Embryonic facial prominence (tissue), 1 donor: ENCODE measurements at regions not wholly inside any gene's neighbourhood (a gene's known extent, or its start where the extent isn't known, plus 50 kb on each side); places are given as distances from the start of the nearest gene placed in this dataset.

Experiments
- DNase-seq: peaks from one replicate; pipeline ENCODE4 v3.0.0-alpha.2; 2016; ENCODE audit errors: extremely low spot score

DNA sequence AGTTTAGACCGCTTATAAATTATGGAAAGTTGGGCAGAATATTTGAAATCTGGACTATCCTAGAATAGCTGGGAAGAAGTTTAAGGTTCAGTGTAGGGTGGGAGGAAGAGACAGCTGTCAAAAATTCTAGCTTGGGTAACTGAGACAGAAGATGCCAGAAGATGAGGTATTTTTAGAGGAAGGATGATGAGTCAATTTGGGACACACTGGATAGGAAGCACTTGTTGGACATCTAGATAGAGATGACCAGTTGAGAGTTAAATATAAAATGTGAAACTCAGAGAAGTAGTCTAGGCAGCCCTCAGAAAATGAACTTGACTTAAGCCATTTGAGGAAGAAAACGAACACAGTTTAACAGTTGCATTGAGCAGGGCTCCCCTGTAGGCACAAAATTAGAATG lies 137.9 kb upstream of the MAP9 start:
- DNase-seq, result no peak

- no peak for DNase-seq
Observed at GRCh38 chr4:155512817-155513216, 136.1 kb upstream of the MAP9 start.

DNA sequence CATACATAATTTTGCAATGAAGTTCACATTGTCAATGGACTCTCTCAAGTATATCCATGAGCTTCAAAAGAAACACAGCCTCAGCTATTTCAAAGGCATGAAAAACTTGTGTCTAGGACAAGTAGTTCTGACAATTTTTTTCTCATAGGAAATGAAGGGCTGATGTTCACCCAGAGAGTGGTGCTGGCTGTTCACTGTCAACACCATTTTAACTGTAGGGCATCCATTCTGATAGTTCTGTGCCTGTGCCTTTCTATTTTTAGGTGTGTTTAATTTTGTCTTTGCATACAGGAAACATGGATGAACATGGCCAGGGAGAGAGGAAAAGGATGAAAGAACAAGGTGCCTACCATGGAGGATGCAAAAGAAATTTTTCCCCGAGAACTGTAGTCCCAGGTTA lies 135.3 kb upstream of the MAP9 start:
- DNase-seq, result no peak

- no peak for DNase-seq
Observed at GRCh38 chr4:155510771-155511170, 134.0 kb upstream of the MAP9 start.

DNA sequence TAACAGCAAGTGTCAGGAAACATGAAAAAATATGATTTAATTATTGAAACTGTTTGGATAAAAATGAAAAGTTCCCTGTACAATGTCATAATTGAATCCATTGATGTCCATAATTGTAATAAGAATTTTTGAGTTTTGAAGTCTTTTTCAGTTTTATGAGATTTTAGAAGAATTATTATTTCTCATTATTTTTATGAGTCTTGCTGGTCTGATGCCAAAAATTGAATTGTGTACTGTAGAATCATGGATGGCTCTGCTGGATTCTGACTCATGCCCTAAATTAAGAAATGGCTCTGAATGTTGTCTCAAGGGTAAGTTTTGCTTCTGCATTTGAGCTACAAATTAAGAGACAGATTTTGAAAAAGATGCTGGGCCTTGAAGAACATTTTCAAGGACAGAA lies 132.8 kb upstream of the MAP9 start:
- DNase-seq, result no peak

DNA sequence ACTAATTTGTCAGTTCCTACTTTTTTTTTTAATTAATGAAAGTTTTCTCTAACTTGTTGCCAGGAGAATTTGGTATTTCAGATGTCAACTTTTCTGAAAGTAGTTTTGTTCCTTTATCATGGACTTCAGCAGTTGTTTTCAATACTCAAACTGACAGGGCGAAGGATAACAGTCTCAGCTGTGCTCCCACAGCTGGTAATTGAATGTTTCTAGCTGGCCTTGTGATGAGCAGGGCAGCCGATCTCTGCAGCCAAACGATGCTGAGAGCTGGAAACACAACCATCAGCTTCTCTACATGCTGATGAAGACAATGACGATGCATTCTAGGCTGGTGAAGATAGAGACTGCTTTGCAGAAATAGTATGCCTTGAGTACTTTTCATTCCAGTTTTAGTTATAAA lies 130.0 kb upstream of the MAP9 start:
- DNase-seq, result no peak

GRCh38 chr4:155505321-155505720 lies 128.6 kb upstream of the MAP9 start:
- DNase-seq, result no peak

GRCh38 chr4:155497306-155497705 lies 120.5 kb upstream of the MAP9 start:
- no peak for DNase-seq

DNA sequence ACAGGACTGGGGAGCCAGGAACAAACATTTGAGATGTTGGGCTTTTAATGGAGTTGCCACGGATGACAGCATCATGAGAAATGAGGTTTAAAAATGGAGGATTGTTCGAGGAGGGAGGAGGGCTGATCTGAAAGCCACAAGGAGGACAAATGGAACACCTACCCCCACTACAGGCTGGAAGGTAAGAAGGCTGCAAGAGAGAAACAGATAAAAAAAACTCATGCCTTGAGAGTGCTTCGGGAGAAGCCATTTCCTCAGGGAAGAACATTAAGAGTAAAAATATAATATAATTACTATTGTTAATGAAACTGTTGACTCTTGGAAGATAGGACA lies 119.5 kb upstream of the MAP9 start:
- no peak for DNase-seq

DNA sequence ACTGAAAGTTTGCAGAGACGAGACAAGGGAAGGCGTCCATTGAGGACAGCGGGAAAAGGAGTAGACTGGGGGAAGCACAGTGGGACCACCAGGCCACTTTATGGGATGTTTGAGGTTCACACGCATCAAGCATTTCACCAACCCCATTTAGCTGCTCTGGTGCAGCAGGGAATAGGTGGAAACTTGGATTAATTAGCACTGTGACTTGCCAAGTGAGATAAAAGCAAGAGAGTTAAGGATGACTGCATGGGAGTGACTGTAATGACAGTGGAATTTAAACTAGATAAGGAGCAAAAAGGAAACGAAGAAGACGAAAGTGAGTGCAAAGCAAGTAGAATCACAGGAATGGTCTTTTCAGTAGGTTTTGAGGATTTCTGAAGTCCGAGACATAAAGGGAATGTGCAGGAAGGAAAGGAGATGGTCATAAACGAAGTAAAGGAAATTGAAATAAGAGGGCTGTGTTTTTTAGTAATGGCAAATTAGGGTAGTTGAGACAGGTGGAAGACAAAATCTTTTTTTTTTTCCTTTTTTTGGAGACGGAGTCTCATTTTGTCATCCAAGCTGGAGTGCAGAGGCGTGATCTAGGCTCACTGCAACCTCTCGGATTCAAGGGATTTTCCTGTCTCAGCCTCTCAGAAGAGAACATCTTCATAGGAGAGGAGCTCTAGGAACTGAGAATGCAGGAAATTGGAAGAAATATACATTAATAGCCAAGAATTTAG lies 119.0 kb upstream of the MAP9 start:
- no peak for DNase-seq

DNA sequence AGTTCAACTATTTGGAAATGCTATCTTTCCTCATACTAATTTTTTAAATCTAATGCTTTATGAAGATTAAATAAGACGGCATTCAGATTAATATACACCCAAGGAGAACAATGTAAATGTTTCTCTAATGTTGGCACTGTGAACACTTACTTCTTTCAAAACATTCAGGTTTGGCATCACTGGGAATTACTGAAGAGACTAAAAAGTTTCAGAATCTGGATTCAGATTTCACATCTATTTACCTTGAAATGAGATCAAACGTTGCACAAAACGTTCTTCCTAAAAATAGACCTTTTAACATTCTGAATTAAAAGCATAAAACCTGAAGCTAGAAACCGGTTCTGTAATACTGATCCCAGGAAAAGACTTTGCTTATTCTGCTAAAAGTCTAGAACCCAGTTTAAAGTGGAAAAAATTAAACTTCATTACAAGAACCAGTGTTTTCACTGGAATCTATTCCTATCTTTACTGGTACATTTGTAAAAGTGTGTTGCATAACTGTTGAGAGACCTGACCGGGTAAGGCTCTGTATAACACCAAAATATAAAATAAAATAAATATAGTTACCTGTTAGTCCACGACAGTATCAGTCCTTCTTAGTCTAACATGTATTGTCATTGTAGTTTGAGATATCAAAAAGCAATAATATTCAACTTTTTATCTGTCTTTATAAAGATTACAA lies 117.4 kb upstream of the MAP9 start:
- no peak for DNase-seq

GRCh38 chr4:155491336-155492120 lies 114.8 kb upstream of the MAP9 start:
- DNase-seq, result no peak

DNA sequence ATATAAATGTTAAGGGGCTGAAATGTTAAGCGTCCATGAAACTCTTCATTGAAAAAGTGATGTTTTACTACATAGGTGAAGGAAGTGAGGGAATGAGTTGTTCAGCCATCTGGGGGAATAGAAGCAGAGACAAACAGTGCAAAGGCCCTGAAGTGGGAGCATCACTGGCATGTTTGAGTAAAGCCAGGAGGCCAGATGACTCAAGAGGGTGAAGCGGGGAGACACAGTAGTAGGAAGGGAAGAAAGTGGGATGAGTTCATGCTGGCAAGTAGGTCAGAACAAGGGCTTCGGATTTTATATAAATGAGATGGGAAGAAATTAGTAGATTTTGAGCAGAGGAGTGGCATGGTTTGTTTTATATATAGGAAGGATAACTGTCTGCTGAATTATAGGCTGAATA lies 112.5 kb upstream of the MAP9 start:
- DNase-seq, result no peak

DNA sequence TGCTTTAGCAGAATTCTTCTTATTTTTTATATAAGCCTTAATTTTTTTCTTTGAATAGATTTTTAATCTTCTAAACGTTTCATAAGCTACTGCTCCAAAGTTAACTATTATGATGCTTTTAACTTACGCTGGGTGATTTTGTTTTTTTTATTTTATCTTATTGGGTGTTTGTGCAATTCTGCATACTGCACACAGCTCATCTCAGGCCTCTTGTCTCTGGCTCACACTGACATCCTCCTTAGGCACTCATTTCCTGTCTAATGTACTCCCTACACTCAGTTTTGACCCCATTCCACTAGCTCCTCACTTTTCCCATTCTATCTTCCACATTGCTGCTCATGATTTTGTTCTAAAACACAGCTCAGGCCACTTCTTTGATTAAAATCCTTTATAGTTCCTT lies 111.9 kb upstream of the MAP9 start:
- no peak for DNase-seq

DNA sequence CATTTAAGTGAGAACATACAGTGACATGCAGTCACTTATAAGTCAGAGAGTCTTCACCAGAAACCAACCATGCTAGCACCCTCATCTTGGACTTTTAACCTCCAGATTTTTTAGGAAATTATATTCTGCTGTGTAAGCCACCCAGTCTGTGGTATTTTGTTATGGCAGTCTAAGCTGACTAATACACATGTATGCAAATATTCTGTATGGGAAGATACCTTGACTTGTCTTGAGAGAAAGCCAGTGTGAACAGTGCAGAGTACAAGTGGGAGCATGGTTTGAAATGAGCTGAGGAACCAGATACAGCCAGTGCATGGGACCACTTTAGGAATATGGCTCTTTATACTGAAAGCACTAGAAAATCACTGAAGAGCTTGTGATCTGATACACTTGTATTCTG lies 110.4 kb upstream of the MAP9 start:
- DNase-seq, result no peak

DNA sequence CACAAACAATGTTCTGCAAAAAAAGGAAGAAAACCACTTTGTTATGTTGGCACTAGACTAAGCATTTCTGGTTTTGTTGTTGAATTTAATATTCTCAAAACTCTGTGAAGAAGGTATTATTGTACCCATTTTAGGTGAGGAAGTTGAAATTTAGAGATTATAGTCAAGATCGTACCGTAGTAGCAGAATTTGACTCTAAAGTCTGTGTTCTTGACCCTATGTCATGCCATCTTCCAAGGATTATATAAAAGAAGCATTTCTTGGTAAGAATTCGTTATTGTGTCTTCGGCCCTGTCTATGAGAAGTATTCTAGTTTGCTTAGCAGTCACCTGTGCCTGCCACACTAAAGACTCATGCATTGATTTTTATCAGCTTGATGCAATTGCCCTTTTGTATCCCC lies 104.4 kb upstream of the MAP9 start:
- no peak for DNase-seq

- no peak for DNase-seq
Observed at GRCh38 chr4:155479835-155480234, 103.1 kb upstream of the MAP9 start.

DNA sequence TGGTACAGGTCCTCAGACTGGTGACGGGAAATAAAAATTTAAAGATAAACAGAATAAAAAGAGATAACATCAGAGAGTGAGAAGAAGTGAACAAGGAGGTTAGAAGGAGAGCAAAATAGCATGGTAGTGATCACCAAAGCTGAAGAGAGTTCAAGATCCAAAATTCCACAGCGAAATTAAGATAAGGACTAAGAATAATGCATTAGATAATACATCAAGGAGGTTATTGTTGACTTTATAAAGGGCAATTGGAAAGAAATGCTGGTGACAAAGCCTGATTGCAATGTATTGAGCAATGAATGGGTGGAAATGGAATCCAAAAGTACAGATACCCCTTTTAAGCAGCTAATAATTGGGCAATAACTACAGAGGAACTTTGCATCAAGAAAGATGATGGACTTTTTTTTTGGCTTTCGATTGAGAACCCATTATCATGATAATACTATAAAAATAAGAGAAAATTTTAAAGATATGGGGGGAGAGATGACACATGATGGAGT lies 101.6 kb upstream of the MAP9 start:
- DNase-seq, result no peak

GRCh38 chr4:155474758-155475157 lies 98.0 kb upstream of the MAP9 start:
- DNase-seq, result no peak

GRCh38 chr4:155473420-155474095 lies 96.8 kb upstream of the MAP9 start:
- DNase-seq, result no peak

GRCh38 chr4:155468282-155468681 lies 91.5 kb upstream of the MAP9 start:
- no peak for DNase-seq

DNA sequence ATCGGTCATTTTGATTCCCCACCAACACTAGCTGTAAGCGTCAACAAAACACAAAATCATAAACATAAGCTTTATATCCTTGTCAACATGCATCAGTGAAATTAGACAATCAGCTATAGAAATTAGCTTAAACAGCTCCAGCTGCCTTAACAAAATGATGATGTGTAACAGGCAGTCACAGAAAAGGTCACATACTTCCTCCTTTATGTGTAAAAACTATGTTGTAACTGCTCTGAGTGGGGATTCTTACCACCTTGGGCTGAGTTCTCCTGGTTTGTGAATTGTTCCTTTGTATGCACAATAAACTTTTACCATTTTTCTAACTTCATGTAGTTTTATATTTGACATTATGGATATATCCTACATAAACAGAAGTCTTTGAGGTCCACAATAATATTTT lies 73.9 kb upstream of the MAP9 start:
- no peak for DNase-seq
